Left ventricle myocardium inferior (tissue), 1 donor: ENCODE measurements at regions not wholly inside any gene's neighbourhood (a gene's known extent, or its start where the extent isn't known, plus 50 kb on each side); places are given as distances from the start of the nearest gene placed in this dataset.

Experiments used
- DNase-seq: peaks from one replicate; pipeline ENCODE4 v3.0.0-alpha.2; 2020
- H3K27ac ChIP-seq: fragments of 200-600 bp; replicated peaks from 2 replicates; pipeline ENCODE4 v1.8.0; 2021
- H3K27me3 ChIP-seq: fragments of 200-600 bp; 2 replicates; pipeline ENCODE4 v1.8.0; 2021; ENCODE audit warnings: low read depth
- H3K36me3 ChIP-seq: fragments of 200-600 bp; 2 replicates; pipeline ENCODE4 v1.8.0; 2021
- H3K4me1 ChIP-seq: fragments of 200-600 bp; 2 replicates; pipeline ENCODE4 v1.8.0; 2021
- H3K4me3 ChIP-seq: fragments of 200-600 bp; 2 replicates; pipeline ENCODE4 v1.8.0; 2021; ENCODE audit warnings: mild to moderate bottlenecking, moderate library complexity
- H3K9me3 ChIP-seq: fragments of 200-600 bp; replicated peaks from 2 replicates; pipeline ENCODE4 v1.8.0; 2021
- intact Hi-C: fragments of 100-400 bp; cut with micrococcal nuclease; formaldehyde crosslinking; loops from one replicate; pipeline ENCODE4 v1.11.0; 2022
- TF ChIP-seq, protein P1 (sequence below): fragments of 200-600 bp; IDR thresholded peaks from 2 replicates; pipeline ENCODE4 v1.8.0; 2021; ENCODE audit warnings: antibody characterized with exemption, mild to moderate bottlenecking, borderline replicate concordance
- donor health status: DM: no; HTN: yes; CAD: no; lungs with severe emphysema.

GRCh38 chr1:217946511-217946910, 315.4 kb downstream of the SPATA17 start:
- Histone ChIP-seq H3K27me3 (no peaks in the 10 kb centered on the region), H3K36me3 (no peaks in the 10 kb centered on the region), H3K27ac (no peak overlapping the region), H3K9me3 (no peaks in the 10 kb centered on the region), H3K4me1 (no peaks in the 10 kb centered on the region), H3K4me3 (no peak overlapping the region)
- intact Hi-C loops, result no loop called here
- no peak for DNase-seq
- TF ChIP-seq, protein P1, sequence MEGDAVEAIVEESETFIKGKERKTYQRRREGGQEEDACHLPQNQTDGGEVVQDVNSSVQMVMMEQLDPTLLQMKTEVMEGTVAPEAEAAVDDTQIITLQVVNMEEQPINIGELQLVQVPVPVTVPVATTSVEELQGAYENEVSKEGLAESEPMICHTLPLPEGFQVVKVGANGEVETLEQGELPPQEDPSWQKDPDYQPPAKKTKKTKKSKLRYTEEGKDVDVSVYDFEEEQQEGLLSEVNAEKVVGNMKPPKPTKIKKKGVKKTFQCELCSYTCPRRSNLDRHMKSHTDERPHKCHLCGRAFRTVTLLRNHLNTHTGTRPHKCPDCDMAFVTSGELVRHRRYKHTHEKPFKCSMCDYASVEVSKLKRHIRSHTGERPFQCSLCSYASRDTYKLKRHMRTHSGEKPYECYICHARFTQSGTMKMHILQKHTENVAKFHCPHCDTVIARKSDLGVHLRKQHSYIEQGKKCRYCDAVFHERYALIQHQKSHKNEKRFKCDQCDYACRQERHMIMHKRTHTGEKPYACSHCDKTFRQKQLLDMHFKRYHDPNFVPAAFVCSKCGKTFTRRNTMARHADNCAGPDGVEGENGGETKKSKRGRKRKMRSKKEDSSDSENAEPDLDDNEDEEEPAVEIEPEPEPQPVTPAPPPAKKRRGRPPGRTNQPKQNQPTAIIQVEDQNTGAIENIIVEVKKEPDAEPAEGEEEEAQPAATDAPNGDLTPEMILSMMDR, result no peak

GRCh38 chr1:217948741-217949140, 317.6 kb downstream of the SPATA17 start:
- Histone ChIP-seq H3K27me3 (no peaks in the 10 kb centered on the region), H3K4me3 (no peak overlapping the region), H3K4me1 (no peaks in the 10 kb centered on the region), H3K36me3 (no peaks in the 10 kb centered on the region), H3K27ac (no peak overlapping the region), H3K9me3 (no peaks in the 10 kb centered on the region)
- no peak for DNase-seq
- intact Hi-C loops, result no loop called here
- TF ChIP-seq, protein P1, result no peak

DNA sequence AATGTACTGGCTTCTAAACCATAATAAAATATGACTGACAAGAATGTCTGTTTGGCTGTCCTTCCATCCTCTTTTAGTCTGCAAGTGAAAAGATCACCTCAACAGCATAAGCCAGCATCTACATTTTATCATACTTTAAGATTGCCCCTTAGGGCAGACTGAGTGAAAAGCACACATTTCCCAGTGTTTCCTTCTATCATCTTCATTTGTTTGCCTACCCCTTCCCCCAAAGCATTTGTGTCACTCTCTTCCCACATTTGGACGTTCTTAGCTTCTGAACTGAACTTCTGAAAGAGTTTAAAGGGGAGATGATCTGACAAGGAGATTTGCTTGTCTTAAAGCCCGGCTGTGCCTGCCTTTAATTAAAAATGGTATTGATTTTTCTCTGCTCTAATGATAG, 322.2 kb downstream of the SPATA17 start:
- DNase-seq, result no peak
- TF ChIP-seq, protein P1, result no peak
- no peaks in the 10 kb centered on the region for H3K4me1 ChIP-seq
- no peaks in the 10 kb centered on the region for H3K27me3 ChIP-seq
- H3K9me3 ChIP-seq, result peaks cover 15% of the 10 kb centered on the region
- no peak overlapping the region for H3K4me3 ChIP-seq
- no peak overlapping the region for H3K27ac ChIP-seq
- H3K36me3 ChIP-seq, result no peaks in the 10 kb centered on the region
- intact Hi-C loops, result no loop called here

DNA sequence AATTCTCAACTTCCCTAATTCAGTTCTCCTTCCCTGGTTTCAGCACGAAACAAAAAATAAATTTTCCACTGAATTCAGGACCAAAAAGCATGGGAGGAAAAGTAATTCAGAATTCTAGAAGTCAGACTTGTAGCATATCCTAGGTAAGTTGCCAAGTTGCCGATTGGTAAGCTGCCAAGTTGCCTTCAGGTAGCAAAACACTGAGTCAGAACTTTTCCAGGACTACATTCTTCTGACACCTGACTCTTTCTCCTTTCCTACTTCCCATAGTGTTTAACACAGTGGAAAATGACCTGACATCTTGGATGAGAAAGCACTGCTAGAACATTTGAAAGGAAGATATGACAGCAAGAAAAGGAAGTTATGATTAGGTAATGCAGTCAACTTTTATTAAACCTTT, 322.8 kb downstream of the SPATA17 start:
- Histone ChIP-seq H3K27ac (no peak overlapping the region), H3K4me1 (no peaks in the 10 kb centered on the region), H3K9me3 (peaks cover 15% of the 10 kb centered on the region), H3K36me3 (no peaks in the 10 kb centered on the region), H3K27me3 (no peaks in the 10 kb centered on the region), H3K4me3 (no peak overlapping the region)
- no peak for DNase-seq
- intact Hi-C loops, result no loop called here
- TF ChIP-seq, protein P1, result no peak

DNA sequence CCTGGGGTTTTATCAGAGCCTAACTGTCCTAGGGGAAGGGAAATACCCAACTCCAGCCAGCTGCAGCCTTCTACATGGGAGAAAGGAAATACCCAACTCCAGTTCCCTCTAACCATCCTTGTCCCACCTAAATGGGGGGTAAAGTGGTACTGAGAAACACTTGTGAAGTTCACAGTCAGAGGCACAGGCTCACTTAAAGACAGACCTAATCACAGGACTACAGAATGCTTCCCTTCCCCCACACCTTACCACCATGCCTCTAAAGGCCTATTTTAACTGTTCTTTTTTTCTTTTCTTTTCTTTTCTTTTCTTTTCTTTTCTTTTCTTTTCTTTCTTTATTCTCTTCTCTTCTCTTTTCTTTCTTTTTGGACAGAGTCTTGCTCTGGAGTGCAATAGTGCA, 324.6 kb downstream of the SPATA17 start:
- DNase-seq, result no peak
- Histone ChIP-seq H3K27ac (no peak overlapping the region), H3K36me3 (no peaks in the 10 kb centered on the region), H3K4me3 (no peak overlapping the region), H3K9me3 (peaks cover 30% of the 10 kb centered on the region), H3K4me1 (no peaks in the 10 kb centered on the region), H3K27me3 (no peaks in the 10 kb centered on the region)
- TF ChIP-seq, protein P1, result no peak
- intact Hi-C loops, result no loop called here
